HG03066 (cell line): ENCODE measurements at regions not wholly inside any gene's neighbourhood (a gene's known extent, or its start where the extent isn't known, plus 50 kb on each side); places are given as distances from the start of the nearest gene placed in this dataset.

Experiments
- ATAC-seq: cut with Tn5 transposase; IDR thresholded peaks from one replicate; pipeline ENCODE4 v1.9.1; 2021; ENCODE audit warnings: low read depth; ENCODE audit not compliant: unreplicated experiment

GRCh38 chr3:176969066-176969465 lies 228.2 kb downstream of the TBL1XR1 start:
- no peak for ATAC-seq

GRCh38 chr3:176968631-176969030 lies 228.7 kb downstream of the TBL1XR1 start:
- ATAC-seq = no peak

- ATAC-seq = no peak
Measured at GRCh38 chr3:176967522-176967921, 229.8 kb downstream of the TBL1XR1 start.

GRCh38 chr3:176964661-176965060 lies 232.6 kb downstream of the TBL1XR1 start:
- no peak for ATAC-seq

GRCh38 chr3:176961916-176962315 lies 235.4 kb downstream of the TBL1XR1 start:
- ATAC-seq = no peak

GRCh38 chr3:176959867-176960266 lies 237.4 kb downstream of the TBL1XR1 start:
- no peak for ATAC-seq

GRCh38 chr3:176958560-176958959 lies 238.7 kb downstream of the TBL1XR1 start:
- no peak for ATAC-seq

GRCh38 chr3:176954517-176954916 lies 242.8 kb downstream of the TBL1XR1 start:
- no peak for ATAC-seq

- ATAC-seq = no peak
Measured at GRCh38 chr3:176953106-176954060, 243.9 kb downstream of the TBL1XR1 start.

GRCh38 chr3:176951586-176952292 lies 245.5 kb downstream of the TBL1XR1 start:
- no peak for ATAC-seq

GRCh38 chr3:176951144-176951543 lies 246.1 kb downstream of the TBL1XR1 start:
- ATAC-seq = no peak

- no peak for ATAC-seq
Measured at GRCh38 chr3:176950743-176951142, 246.5 kb downstream of the TBL1XR1 start.

GRCh38 chr3:176948151-176948550 lies 249.1 kb downstream of the TBL1XR1 start:
- no peak for ATAC-seq

- ATAC-seq = no peak
Measured at GRCh38 chr3:176946202-176946601, 251.1 kb downstream of the TBL1XR1 start.

- ATAC-seq = no peak
Measured at GRCh38 chr3:176942305-176942704, 255.0 kb downstream of the TBL1XR1 start.

- ATAC-seq = no peak
Measured at GRCh38 chr3:176941689-176942088, 255.6 kb downstream of the TBL1XR1 start.

- ATAC-seq = peak; percentile 84
Measured at GRCh38 chr3:176939022-176939817, 258.1 kb downstream of the TBL1XR1 start.

- ATAC-seq = no peak
Measured at GRCh38 chr3:176937994-176938393, 259.3 kb downstream of the TBL1XR1 start.

- ATAC-seq = no peak
Measured at GRCh38 chr3:176937541-176937940, 259.7 kb downstream of the TBL1XR1 start.

GRCh38 chr3:176935194-176935888 lies 261.9 kb downstream of the TBL1XR1 start:
- ATAC-seq = no peak
